ENCODE measurements at regions not wholly inside any gene's neighbourhood (a gene's known extent, or its start where the extent isn't known, plus 50 kb on each side); places are given as distances from the start of the nearest gene placed in this dataset.

DNA sequence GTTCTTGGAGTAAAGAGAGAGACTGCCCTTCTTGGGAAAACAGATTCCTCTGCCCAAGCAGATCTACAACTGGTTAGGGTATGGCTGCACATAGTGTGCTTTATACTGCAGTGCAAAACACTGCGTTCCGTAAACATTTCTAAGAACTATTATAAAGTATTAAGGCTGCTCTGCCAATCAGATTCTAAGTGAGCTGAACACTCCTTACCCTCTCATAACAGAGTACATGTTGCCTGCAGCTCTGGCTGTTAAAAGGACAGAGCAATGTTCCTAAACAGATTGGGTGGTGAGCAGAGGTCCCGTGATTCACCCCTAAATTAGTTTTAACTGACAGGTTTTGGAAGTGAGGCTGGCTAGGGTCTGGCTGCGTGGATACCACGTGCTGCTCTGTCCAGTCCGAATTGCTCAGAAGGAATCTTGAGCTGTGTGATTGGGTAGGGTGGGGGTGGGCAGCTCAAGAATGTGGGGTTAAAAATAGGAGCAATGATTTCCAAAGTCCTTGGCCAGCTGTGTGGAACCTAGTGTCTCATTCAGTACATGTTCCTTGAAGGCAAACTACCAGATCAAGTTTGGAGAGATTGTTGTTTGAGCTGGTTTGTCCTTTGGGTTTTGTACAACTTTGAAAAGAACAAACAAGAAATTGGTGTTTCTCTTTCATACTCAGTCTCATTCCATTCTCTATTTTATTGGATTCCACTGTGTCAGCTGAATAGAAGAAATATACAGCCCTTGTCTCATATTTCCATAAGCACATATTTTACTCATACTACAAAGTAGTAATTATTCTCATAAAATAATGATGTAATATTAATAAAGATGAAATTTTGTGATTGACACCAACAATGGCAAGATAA lies 497.6 kb upstream of the CD180 start:
- CTCF ChIA-PET, result no interaction called here
- Histone ChIP-seq H3K4me1 (ENCODE audit: control insufficient read depth, insufficient read depth, low read length) (no peaks in the 10 kb centered on the region), H3K9me3 (ENCODE audit: control insufficient read depth, insufficient read depth, low read depth, low read length) (no peaks in the 10 kb centered on the region), H3K36me3 (ENCODE audit: control insufficient read depth in 2 of 2, insufficient read depth in 1 of 2, low read length in 2 of 2) (peaks cover 0 to 8% of the 10 kb centered on the region in 2 experiments; a peak in 1 of 3 replicates), H3K27ac (ENCODE audit: extremely low read depth, low read depth, low read length) (no peak overlapping the region), H3K4me3 (ENCODE audit: low read depth, low read length) (no peak overlapping the region)
- no peak for TF ChIP-seq HOXA7 (CRISPR knock-in tag; IDR thresholded peaks at IDR 0.05; ENCODE audit: borderline replicate concordance)
- TF ChIP-seq ZNF146 (tag by site-specific recombination; IDR thresholded peaks at IDR 0.05), result no peak
- TF ChIP-seq ZNF311 (tag by site-specific recombination; IDR thresholded peaks at IDR 0.05; ENCODE audit: borderline replicate concordance), result no peak
- TF ChIP-seq ZNF211 (tag by site-specific recombination; IDR thresholded peaks at IDR 0.05; ENCODE audit: low read depth), result no peak
- no peak for TF ChIP-seq ZBTB8A (tag by site-specific recombination; IDR thresholded peaks at IDR 0.05)
- TF ChIP-seq ZNF701 (tag by site-specific recombination; IDR thresholded peaks at IDR 0.05), result no peak
- no peak for TF ChIP-seq ZNF366 (tag by site-specific recombination; conservative IDR thresholded peaks at IDR 0.05)
- no peak for TF ChIP-seq ZNF274 (IDR thresholded peaks at IDR 0.05; ENCODE audit: low read length)
- no peak for TF ChIP-seq ZNF274 (tag by site-specific recombination; IDR thresholded peaks at IDR 0.05; ENCODE audit: borderline replicate concordance)
- TF ChIP-seq ZBTB20 (tag by site-specific recombination; IDR thresholded peaks at IDR 0.05), result no peak
- TF ChIP-seq ZNF600 (tag by site-specific recombination; IDR thresholded peaks at IDR 0.05), result no peak
- POLR2A ChIA-PET, result no interaction called here

- no peaks in the 10 kb centered on the region for H3K9me3 ChIP-seq (ENCODE audit: control insufficient read depth, insufficient read depth, low read depth, low read length)
- H3K4me3 ChIP-seq (ENCODE audit: low read depth, low read length), result no peak overlapping the region
- CTCF ChIA-PET, result no interaction called here
- H3K36me3 ChIP-seq (ENCODE audit: control insufficient read depth in 2 of 2, insufficient read depth in 1 of 2, low read length in 2 of 2), result no peaks in the 10 kb centered on the region
- no peaks in the 10 kb centered on the region for H3K4me1 ChIP-seq (ENCODE audit: control insufficient read depth, insufficient read depth, low read length)
- TF ChIP-seq ZNF549 (tag by site-specific recombination; IDR thresholded peaks at IDR 0.05), result no peak
- no peak for TF ChIP-seq GLIS2 (tag by site-specific recombination; IDR thresholded peaks at IDR 0.05)
- TF ChIP-seq BCL11B (tag by site-specific recombination; IDR thresholded peaks at IDR 0.05; ENCODE audit: low read depth), result no peak
- TF ChIP-seq ZBTB48 (tag by site-specific recombination; IDR thresholded peaks at IDR 0.05), result no peak
- TF ChIP-seq PRDM10 (tag by site-specific recombination; IDR thresholded peaks at IDR 0.05), result no peak
- TF ChIP-seq ZNF785 (tag by site-specific recombination; IDR thresholded peaks at IDR 0.05), result no peak
- no peak for TF ChIP-seq CTCF (tag by site-specific recombination; IDR thresholded peaks at IDR 0.05)
- TF ChIP-seq, protein P1, sequence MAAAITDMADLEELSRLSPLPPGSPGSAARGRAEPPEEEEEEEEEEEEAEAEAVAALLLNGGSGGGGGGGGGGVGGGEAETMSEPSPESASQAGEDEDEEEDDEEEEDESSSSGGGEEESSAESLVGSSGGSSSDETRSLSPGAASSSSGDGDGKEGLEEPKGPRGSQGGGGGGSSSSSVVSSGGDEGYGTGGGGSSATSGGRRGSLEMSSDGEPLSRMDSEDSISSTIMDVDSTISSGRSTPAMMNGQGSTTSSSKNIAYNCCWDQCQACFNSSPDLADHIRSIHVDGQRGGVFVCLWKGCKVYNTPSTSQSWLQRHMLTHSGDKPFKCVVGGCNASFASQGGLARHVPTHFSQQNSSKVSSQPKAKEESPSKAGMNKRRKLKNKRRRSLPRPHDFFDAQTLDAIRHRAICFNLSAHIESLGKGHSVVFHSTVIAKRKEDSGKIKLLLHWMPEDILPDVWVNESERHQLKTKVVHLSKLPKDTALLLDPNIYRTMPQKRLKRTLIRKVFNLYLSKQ (tag by site-specific recombination; IDR thresholded peaks at IDR 0.05; ENCODE audit: borderline replicate concordance), result no peak
- no peak for TF ChIP-seq ZNF555 (tag by site-specific recombination; conservative IDR thresholded peaks at IDR 0.05)
- TF ChIP-seq ZNF548 (tag by site-specific recombination; IDR thresholded peaks at IDR 0.05), result no peak
- no peak for TF ChIP-seq ZNF585B (tag by site-specific recombination; IDR thresholded peaks at IDR 0.05)
- TF ChIP-seq ZNF571 (tag by site-specific recombination; IDR thresholded peaks at IDR 0.05), result no peak
- TF ChIP-seq ZNF747 (tag by site-specific recombination; IDR thresholded peaks at IDR 0.05), result no peak
- TF ChIP-seq ZNF664 (tag by site-specific recombination; IDR thresholded peaks at IDR 0.05), result no peak
- TF ChIP-seq ZNF423 (tag by site-specific recombination; IDR thresholded peaks at IDR 0.05), result no peak
- POLR2A ChIA-PET, result no interaction called here
- no peak overlapping the region for H3K27ac ChIP-seq (ENCODE audit: extremely low read depth, low read depth, low read length)
Measured at GRCh38 chr5:67686746-67687145, 490.1 kb upstream of the CD180 start.

All from HEK293 (cell line).